Breast epithelium (tissue), 4 donors: ENCODE measurements at regions not wholly inside any gene's neighbourhood (a gene's known extent, or its start where the extent isn't known, plus 50 kb on each side); places are given as distances from the start of the nearest gene placed in this dataset.

Experiments used
- DNase-seq, 2 donors: peaks; one replicate each; pipeline ENCODE4 v3.0.0-alpha.2; 2019; ENCODE audit warnings: low spot score in 2 of 2
- H3K27ac ChIP-seq, 2 donors: fragments of 200-600 bp; sonication (generic) in 1 of 2; one replicate each; pipeline ENCODE4 v1.5.1; 2016 to 2019; ENCODE audit warnings: mild to moderate bottlenecking in 1 of 2
- H3K27me3 ChIP-seq, 2 donors: fragments of 200-600 bp; sonication (generic) in 1 of 2; one replicate each; pipeline versions ENCODE4 v1.5.1 to v1.6.0; 2017 to 2019; ENCODE audit warnings: control low read depth in 1 of 2, mild to moderate bottlenecking in 1 of 2
- H3K36me3 ChIP-seq: fragments of 200-600 bp; one replicate; pipeline ENCODE4 v1.5.1; 2019
- H3K4me1 ChIP-seq, 2 donors: fragments of 200-600 bp; sonication (generic); one replicate each; pipeline ENCODE4 v1.5.1; 2016 to 2019; ENCODE audit warnings: control low read depth in 1 of 2
- H3K4me3 ChIP-seq, 3 donors: fragments of 200-600 bp; sonication (generic); 1 replicate in 2 of 3; 2 replicates in 1 of 3; pipeline ENCODE4 v1.5.1; 2016 to 2019; ENCODE audit warnings: mild to moderate bottlenecking in 3 of 3, moderate library complexity in 2 of 3
- H3K9me3 ChIP-seq, 2 donors: fragments of 200-600 bp; sonication (generic) in 1 of 2; one replicate each; pipeline ENCODE4 v1.5.1; 2016 to 2019; ENCODE audit warnings: control low read depth in 1 of 2
- CTCF ChIP-seq, 3 donors: fragments of 450-650 bp; IDR thresholded peaks; one replicate each; pipeline ENCODE4 v1.5.1; 2016 to 2017; ENCODE audit warnings: antibody characterized with exemption in 3 of 3, mild to moderate bottlenecking in 3 of 3, moderate library complexity in 3 of 3
- POLR2A ChIP-seq: fragments of 450-650 bp; IDR thresholded peaks from one replicate; pipeline ENCODE4 v1.6.1; 2016; ENCODE audit warnings: antibody characterized with exemption, mild to moderate bottlenecking, moderate library complexity
- POLR2AphosphoS5 ChIP-seq, 3 donors: sonication (generic); formaldehyde crosslinking; IDR thresholded peaks; one replicate each; pipeline ENCODE4 v1.6.1; 2017; ENCODE audit warnings: antibody characterized with exemption in 3 of 3
- intact Hi-C: fragments of 100-400 bp; cut with DNase I; formaldehyde crosslinking; loops from one replicate; pipeline ENCODE4 v1.15.1; 2023; ENCODE audit warnings: low total_unique reads

- H3K9me3 ChIP-seq, result no peaks in the 10 kb centered on the region
- H3K27ac ChIP-seq, result no peak overlapping the region
- intact Hi-C loops, result no loop called here
- no peaks in the 10 kb centered on the region for H3K27me3 ChIP-seq
- H3K4me1 ChIP-seq, result no peaks in the 10 kb centered on the region
- no peak for DNase-seq
- no peaks in the 10 kb centered on the region for H3K36me3 ChIP-seq
- no peak for TF ChIP-seq POLR2A
- TF ChIP-seq POLR2AphosphoS5 (IDR thresholded peaks at IDR 0.05), result no peak
- TF ChIP-seq CTCF (IDR thresholded peaks at IDR 0.05), result no peak
- H3K4me3 ChIP-seq, result no peak overlapping the region
Measured at GRCh38 chr5:104659497-104659896, 1096.9 kb upstream of the NUDT12 start.

DNA sequence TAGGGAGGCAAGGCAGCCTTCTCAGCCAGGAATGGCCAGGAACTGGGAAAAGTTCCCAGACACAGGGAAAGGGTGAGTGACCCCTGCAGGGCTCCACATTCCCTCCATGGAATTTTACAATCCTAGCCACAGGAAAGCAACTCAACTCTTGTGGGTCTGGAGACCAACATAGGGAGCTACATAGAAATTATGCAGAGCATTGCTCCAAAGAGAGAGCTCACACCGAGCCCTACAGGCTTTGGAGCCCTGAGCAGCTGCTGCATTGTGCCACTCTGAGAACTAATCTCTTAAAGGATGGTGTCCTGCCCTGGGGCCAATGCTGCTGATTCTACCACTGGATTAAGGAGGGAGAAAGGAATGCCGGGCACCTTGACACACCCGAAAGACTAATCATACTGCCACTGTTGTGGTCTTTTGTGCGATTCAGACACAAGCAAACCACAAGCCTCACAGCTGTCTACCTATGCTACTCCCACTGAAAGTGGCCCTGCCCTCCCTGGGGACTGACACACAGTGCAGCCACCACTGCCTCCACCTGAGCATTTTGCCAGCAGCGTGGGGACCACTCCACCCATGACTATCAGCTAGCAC lies 1089.8 kb upstream of the NUDT12 start:
- Histone ChIP-seq H3K36me3 (no peaks in the 10 kb centered on the region), H3K27ac (no peak overlapping the region), H3K9me3 (peaks cover 0 to 13% of the 10 kb centered on the region in 2 donors), H3K4me1 (no peaks in the 10 kb centered on the region), H3K27me3 (no peaks in the 10 kb centered on the region), H3K4me3 (no peak overlapping the region)
- no peak for TF ChIP-seq POLR2A
- no peak for TF ChIP-seq CTCF (IDR thresholded peaks at IDR 0.05)
- no peak for TF ChIP-seq POLR2AphosphoS5 (IDR thresholded peaks at IDR 0.05)
- no peak for DNase-seq
- intact Hi-C loops, result no loop called here

GRCh38 chr5:104650313-104651055 lies 1087.9 kb upstream of the NUDT12 start:
- intact Hi-C loops, result no loop called here

DNA sequence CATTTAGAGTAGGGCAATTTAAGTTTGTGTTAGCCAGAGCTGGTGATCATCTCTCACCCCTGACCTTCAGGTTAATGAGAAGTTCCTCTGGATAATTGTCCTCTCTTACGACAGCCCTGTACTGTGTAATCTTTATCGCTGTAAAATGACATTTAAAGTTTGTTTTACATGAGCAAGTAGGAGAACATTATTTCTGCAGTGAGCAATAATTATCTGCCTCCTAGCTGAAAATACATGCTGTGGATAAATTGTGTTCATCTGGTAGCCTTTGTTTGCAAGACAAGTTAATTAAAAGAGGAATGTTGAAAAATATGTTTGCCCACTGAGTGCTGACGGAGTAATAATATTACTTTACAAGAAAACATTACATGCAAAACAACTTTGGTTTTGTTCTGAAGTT lies 1083.8 kb upstream of the NUDT12 start:
- DNase-seq, result no peak
- intact Hi-C loops, result no loop called here
- Histone ChIP-seq H3K4me1 (no peaks in the 10 kb centered on the region), H3K4me3 (no peak overlapping the region), H3K27ac (no peak overlapping the region), H3K36me3 (no peaks in the 10 kb centered on the region), H3K27me3 (no peaks in the 10 kb centered on the region), H3K9me3 (no peaks in the 10 kb centered on the region)
- TF ChIP-seq POLR2A, result no peak
- TF ChIP-seq CTCF (IDR thresholded peaks at IDR 0.05), result no peak
- no peak for TF ChIP-seq POLR2AphosphoS5 (IDR thresholded peaks at IDR 0.05)

More at GRCh38 chr5:104650313-104651055, 1087.9 kb upstream of the NUDT12 start:
- H3K27me3 ChIP-seq, result no peaks in the 10 kb centered on the region
- peaks cover 0 to 13% of the 10 kb centered on the region in 2 donors for H3K9me3 ChIP-seq
- no peak overlapping the region for H3K4me3 ChIP-seq
- DNase-seq, result no peak
- no peaks in the 10 kb centered on the region for H3K4me1 ChIP-seq
- H3K27ac ChIP-seq, result no peak overlapping the region
- H3K36me3 ChIP-seq, result no peaks in the 10 kb centered on the region
- no peak for TF ChIP-seq POLR2A
- TF ChIP-seq CTCF (IDR thresholded peaks at IDR 0.05), result no peak
- TF ChIP-seq POLR2AphosphoS5 (IDR thresholded peaks at IDR 0.05), result no peak

DNA sequence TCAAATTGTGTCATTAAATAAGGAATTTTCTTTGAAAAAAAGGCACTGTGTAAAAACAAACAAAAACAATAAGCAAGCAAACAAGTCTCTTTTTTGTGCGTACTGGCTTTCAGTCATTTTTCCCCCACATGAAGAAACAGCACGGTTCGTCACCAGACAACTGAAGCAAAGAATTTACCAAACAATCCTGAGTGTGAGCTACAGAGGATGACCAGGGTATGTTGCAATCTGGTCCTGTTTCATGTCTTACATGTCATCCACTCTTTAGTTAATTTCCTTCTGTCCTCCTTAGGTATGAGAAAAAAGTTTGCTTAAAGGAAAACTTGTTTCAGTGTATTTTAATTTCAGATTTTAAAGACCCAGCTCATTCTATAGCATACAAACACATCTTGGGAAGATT lies 1080.7 kb upstream of the NUDT12 start:
- Histone ChIP-seq H3K4me1 (no peaks in the 10 kb centered on the region), H3K9me3 (no peaks in the 10 kb centered on the region)

More for the DNA sequence above, 1080.7 kb upstream of the NUDT12 start:
- no peaks in the 10 kb centered on the region for H3K36me3 ChIP-seq
- no peak overlapping the region for H3K4me3 ChIP-seq
- intact Hi-C loops, result no loop called here
- H3K27ac ChIP-seq, result no peak overlapping the region
- no peaks in the 10 kb centered on the region for H3K27me3 ChIP-seq
- DNase-seq, result no peak
- no peak for TF ChIP-seq POLR2AphosphoS5 (IDR thresholded peaks at IDR 0.05)
- TF ChIP-seq CTCF (IDR thresholded peaks at IDR 0.05), result no peak
- TF ChIP-seq POLR2A, result no peak
